ENCODE measurements at regions not wholly inside any gene's neighbourhood (a gene's known extent, or its start where the extent isn't known, plus 50 kb on each side); places are given as distances from the start of the nearest gene placed in this dataset.
A peak's percentile ranks its signal among the peaks of the same experiment; 100 is the strongest.

- DNase-seq: no peak
Observed at GRCh38 chr3:43905157-43905556, 214.4 kb downstream of the ABHD5 start.

- no peak for DNase-seq
Observed at GRCh38 chr3:43906849-43907507, 216.2 kb downstream of the ABHD5 start.

GRCh38 chr3:43907508-43907858, 216.7 kb downstream of the ABHD5 start:
- DNase-seq: no peak

GRCh38 chr3:43908456-43908855, 217.7 kb downstream of the ABHD5 start:
- no peak for DNase-seq

- no peak for DNase-seq
Observed at GRCh38 chr3:43909149-43909548, 218.4 kb downstream of the ABHD5 start.

GRCh38 chr3:43910750-43911149, 220.0 kb downstream of the ABHD5 start:
- peak; percentile 35 for DNase-seq

- no peak for DNase-seq
Observed at GRCh38 chr3:43913036-43913948, 222.6 kb downstream of the ABHD5 start.

- no peak for DNase-seq
Observed at GRCh38 chr3:43914269-43914668, 223.5 kb downstream of the ABHD5 start.

GRCh38 chr3:43915546-43915945, 224.8 kb downstream of the ABHD5 start:
- no peak for DNase-seq

- DNase-seq: no peak
Observed at GRCh38 chr3:43917361-43917760, 226.6 kb downstream of the ABHD5 start.

- DNase-seq: no peak
Observed at GRCh38 chr3:43919029-43919428, 228.3 kb downstream of the ABHD5 start.

- DNase-seq: no peak
Observed at GRCh38 chr3:43921056-43921648, 230.4 kb downstream of the ABHD5 start.

GRCh38 chr3:43922374-43922773, 231.6 kb downstream of the ABHD5 start:
- DNase-seq: no peak

- no peak for DNase-seq
Observed at GRCh38 chr3:43923104-43923882, 232.6 kb downstream of the ABHD5 start.

GRCh38 chr3:43926055-43926454, 235.3 kb downstream of the ABHD5 start:
- no peak for DNase-seq

- DNase-seq: no peak
Observed at GRCh38 chr3:43932921-43933320, 242.2 kb downstream of the ABHD5 start.

GRCh38 chr3:43948013-43948412, 257.3 kb downstream of the ABHD5 start:
- DNase-seq: no peak

- no peak for DNase-seq
Observed at GRCh38 chr3:43949594-43949993, 258.9 kb downstream of the ABHD5 start.

GRCh38 chr3:43950775-43951174, 260.0 kb downstream of the ABHD5 start:
- DNase-seq: no peak

- DNase-seq: no peak
Observed at GRCh38 chr3:43951813-43952212, 261.1 kb downstream of the ABHD5 start.

- no peak for DNase-seq
Observed at GRCh38 chr3:43953380-43953779, 262.6 kb downstream of the ABHD5 start.

- no peak for DNase-seq
Observed at GRCh38 chr3:43953814-43954692, 263.3 kb downstream of the ABHD5 start.
